ENCODE measurements at regions not wholly inside any gene's neighbourhood (a gene's known extent, or its start where the extent isn't known, plus 50 kb on each side); places are given as distances from the start of the nearest gene placed in this dataset.

DNA sequence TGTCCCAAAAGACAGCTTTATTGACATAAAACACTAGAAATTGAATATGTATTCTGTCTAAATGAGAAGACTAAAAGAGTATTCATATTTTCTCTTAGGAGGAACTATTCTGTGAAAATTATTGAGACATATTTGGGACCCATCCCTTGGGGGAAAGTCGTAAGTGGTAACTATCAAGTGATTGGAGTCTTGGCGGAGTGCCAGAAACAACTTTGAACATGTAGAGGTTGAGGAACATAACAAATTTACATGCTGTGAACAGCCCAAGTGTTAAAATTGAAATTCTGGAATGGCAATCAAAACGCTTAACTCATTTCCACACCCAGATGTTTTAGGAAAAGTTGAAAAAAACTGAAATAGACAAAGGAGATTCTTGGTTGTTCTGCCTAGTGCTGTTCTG, 1034.6 kb downstream of the NSUN3 start:
- H3K9ac ChIP-seq (ENCODE audit: low read length): no peak overlapping the region
- no peaks in the 10 kb centered on the region for H3K27me3 ChIP-seq (ENCODE audit: insufficient read depth, low read length)
- no peak overlapping the region for H3K4me2 ChIP-seq (ENCODE audit: low read length)
- DNase-seq (ENCODE audit: low read depth) (no peak), FAIRE-seq (no peak)
- H3K4me3 Mint-ChIP-seq (ENCODE audit: unreplicated experiment): no peak overlapping the region
- H3K27me3 Mint-ChIP-seq (ENCODE audit: low read depth, unreplicated experiment): no peaks in the 10 kb centered on the region
- no peaks in the 10 kb centered on the region for H3K9me3 ChIP-seq (ENCODE audit: insufficient read depth, low read depth, low read length)
- no peaks in the 10 kb centered on the region for H4K20me1 ChIP-seq (ENCODE audit: insufficient read depth, low read length)
- H3K4me3 ChIP-seq (ENCODE audit: insufficient read depth, low read depth, low read length): no peak overlapping the region
- no peaks in the 10 kb centered on the region for H3K36me3 ChIP-seq (ENCODE audit: insufficient read depth, low read length)
- no peaks in the 10 kb centered on the region for H3K79me2 ChIP-seq (ENCODE audit: insufficient read depth, low read length)
- H3K36me3 Mint-ChIP-seq (ENCODE audit: low read depth, unreplicated experiment): no peaks in the 10 kb centered on the region
- TF ChIP-seq, protein P1, sequence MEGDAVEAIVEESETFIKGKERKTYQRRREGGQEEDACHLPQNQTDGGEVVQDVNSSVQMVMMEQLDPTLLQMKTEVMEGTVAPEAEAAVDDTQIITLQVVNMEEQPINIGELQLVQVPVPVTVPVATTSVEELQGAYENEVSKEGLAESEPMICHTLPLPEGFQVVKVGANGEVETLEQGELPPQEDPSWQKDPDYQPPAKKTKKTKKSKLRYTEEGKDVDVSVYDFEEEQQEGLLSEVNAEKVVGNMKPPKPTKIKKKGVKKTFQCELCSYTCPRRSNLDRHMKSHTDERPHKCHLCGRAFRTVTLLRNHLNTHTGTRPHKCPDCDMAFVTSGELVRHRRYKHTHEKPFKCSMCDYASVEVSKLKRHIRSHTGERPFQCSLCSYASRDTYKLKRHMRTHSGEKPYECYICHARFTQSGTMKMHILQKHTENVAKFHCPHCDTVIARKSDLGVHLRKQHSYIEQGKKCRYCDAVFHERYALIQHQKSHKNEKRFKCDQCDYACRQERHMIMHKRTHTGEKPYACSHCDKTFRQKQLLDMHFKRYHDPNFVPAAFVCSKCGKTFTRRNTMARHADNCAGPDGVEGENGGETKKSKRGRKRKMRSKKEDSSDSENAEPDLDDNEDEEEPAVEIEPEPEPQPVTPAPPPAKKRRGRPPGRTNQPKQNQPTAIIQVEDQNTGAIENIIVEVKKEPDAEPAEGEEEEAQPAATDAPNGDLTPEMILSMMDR (IDR thresholded peaks at IDR 0.05; ENCODE audit: insufficient read depth, low read depth, low read length): no peak
- TF ChIP-seq EZH2 (IDR thresholded peaks at IDR 0.05; ENCODE audit: insufficient read depth, low read length): no peak
- no peaks in the 10 kb centered on the region for H3K4me1 Mint-ChIP-seq (ENCODE audit: low read depth, unreplicated experiment)
- H3K27ac ChIP-seq (ENCODE audit: low read depth, low read length): no peak overlapping the region
- no peak overlapping the region for H2AFZ ChIP-seq (ENCODE audit: low read depth, low read length)
- H3K9me3 Mint-ChIP-seq (ENCODE audit: unreplicated experiment): no peaks in the 10 kb centered on the region
- no peaks in the 10 kb centered on the region for H3K4me1 ChIP-seq (ENCODE audit: insufficient read depth, low read length)
- H3K27ac Mint-ChIP-seq (ENCODE audit: unreplicated experiment): no peak overlapping the region

DNA sequence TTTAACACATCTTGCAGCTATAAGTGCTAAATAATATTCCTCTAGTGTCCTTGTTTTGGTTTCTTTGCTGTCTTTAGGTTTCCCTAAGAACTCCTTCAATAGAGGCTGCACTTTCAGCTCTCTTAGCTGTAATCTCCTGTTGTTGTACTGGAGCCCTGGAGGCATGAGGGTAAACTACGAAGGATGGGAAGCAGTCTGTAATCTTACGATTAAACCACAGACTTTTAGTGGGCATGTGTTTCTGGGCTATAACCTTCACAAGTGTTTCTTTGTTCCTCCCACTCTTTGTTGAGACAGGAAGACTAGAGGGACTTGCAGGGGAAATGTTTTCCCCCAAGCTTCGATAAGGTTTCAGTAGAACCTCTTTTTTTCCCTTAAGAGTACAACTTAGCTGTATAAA, 1058.1 kb downstream of the NSUN3 start:
- H3K9me3 Mint-ChIP-seq (ENCODE audit: unreplicated experiment): peaks cover 3% of the 10 kb centered on the region
- Histone ChIP-seq H3K4me2 (ENCODE audit: low read length) (no peak overlapping the region), H3K4me1 (ENCODE audit: insufficient read depth, low read length) (no peaks in the 10 kb centered on the region), H3K27ac (ENCODE audit: low read depth, low read length) (no peak overlapping the region), H3K36me3 (ENCODE audit: insufficient read depth, low read length) (no peaks in the 10 kb centered on the region), H3K27me3 (ENCODE audit: insufficient read depth, low read length) (no peaks in the 10 kb centered on the region), H3K9ac (ENCODE audit: low read length) (no peak overlapping the region), H2AFZ (ENCODE audit: low read depth, low read length) (no peak overlapping the region), H3K4me3 (ENCODE audit: insufficient read depth, low read depth, low read length) (no peak overlapping the region), H3K9me3 (ENCODE audit: insufficient read depth, low read depth, low read length) (no peaks in the 10 kb centered on the region), H4K20me1 (ENCODE audit: insufficient read depth, low read length) (no peaks in the 10 kb centered on the region), H3K79me2 (ENCODE audit: insufficient read depth, low read length) (no peaks in the 10 kb centered on the region)
- H3K27me3 Mint-ChIP-seq (ENCODE audit: low read depth, unreplicated experiment): no peaks in the 10 kb centered on the region
- DNase-seq (ENCODE audit: low read depth) (no peak), FAIRE-seq (no peak)
- no peak overlapping the region for H3K27ac Mint-ChIP-seq (ENCODE audit: unreplicated experiment)
- H3K4me1 Mint-ChIP-seq (ENCODE audit: low read depth, unreplicated experiment): peaks cover 3% of the 10 kb centered on the region
- no peaks in the 10 kb centered on the region for H3K36me3 Mint-ChIP-seq (ENCODE audit: low read depth, unreplicated experiment)
- TF ChIP-seq, protein P1 (IDR thresholded peaks at IDR 0.05; ENCODE audit: insufficient read depth, low read depth, low read length): no peak
- no peak for TF ChIP-seq EZH2 (IDR thresholded peaks at IDR 0.05; ENCODE audit: insufficient read depth, low read length)
- no peak overlapping the region for H3K4me3 Mint-ChIP-seq (ENCODE audit: unreplicated experiment)

DNA sequence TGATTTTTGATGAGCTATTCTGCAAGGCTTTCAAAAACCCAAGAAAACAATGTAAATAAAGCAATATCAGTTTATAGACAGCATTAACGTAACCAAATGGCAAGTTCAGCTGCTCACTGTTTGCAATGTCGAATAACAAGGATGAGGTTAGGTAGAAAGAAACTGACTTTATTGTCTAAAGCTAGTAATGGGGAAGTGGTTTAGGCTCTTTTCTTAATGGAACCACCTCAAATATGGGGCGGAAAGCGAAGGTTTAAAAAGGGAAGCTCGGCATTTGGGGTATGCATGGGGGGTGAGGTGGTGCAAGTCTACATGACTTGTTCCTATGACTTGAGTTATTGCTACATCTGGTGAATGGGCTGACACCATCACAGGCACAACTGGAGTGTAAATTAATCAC, 1060.2 kb downstream of the NSUN3 start:
- Histone ChIP-seq H3K27me3 (ENCODE audit: insufficient read depth, low read length) (no peaks in the 10 kb centered on the region), H3K27ac (ENCODE audit: low read depth, low read length) (no peak overlapping the region), H4K20me1 (ENCODE audit: insufficient read depth, low read length) (no peaks in the 10 kb centered on the region), H2AFZ (ENCODE audit: low read depth, low read length) (no peak overlapping the region), H3K4me2 (ENCODE audit: low read length) (no peak overlapping the region), H3K79me2 (ENCODE audit: insufficient read depth, low read length) (no peaks in the 10 kb centered on the region), H3K9me3 (ENCODE audit: insufficient read depth, low read depth, low read length) (no peaks in the 10 kb centered on the region), H3K4me1 (ENCODE audit: insufficient read depth, low read length) (no peaks in the 10 kb centered on the region), H3K36me3 (ENCODE audit: insufficient read depth, low read length) (no peaks in the 10 kb centered on the region), H3K9ac (ENCODE audit: low read length) (no peak overlapping the region), H3K4me3 (ENCODE audit: insufficient read depth, low read depth, low read length) (no peak overlapping the region)
- no peak overlapping the region for H3K27ac Mint-ChIP-seq (ENCODE audit: unreplicated experiment)
- DNase-seq (ENCODE audit: low read depth) (no peak), FAIRE-seq (no peak)
- peaks cover 3% of the 10 kb centered on the region for H3K4me1 Mint-ChIP-seq (ENCODE audit: low read depth, unreplicated experiment)
- no peak for TF ChIP-seq EZH2 (IDR thresholded peaks at IDR 0.05; ENCODE audit: insufficient read depth, low read length)
- no peaks in the 10 kb centered on the region for H3K36me3 Mint-ChIP-seq (ENCODE audit: low read depth, unreplicated experiment)
- peaks cover 3% of the 10 kb centered on the region for H3K9me3 Mint-ChIP-seq (ENCODE audit: unreplicated experiment)
- no peak overlapping the region for H3K4me3 Mint-ChIP-seq (ENCODE audit: unreplicated experiment)
- H3K27me3 Mint-ChIP-seq (ENCODE audit: low read depth, unreplicated experiment): no peaks in the 10 kb centered on the region

Data from astrocyte (in vitro differentiated cells and primary cell).